ENCODE measurements at regions not wholly inside any gene's neighbourhood (a gene's known extent, or its start where the extent isn't known, plus 50 kb on each side); places are given as distances from the start of the nearest gene placed in this dataset.
A peak's percentile ranks its signal among the peaks of the same experiment; 100 is the strongest.
"Not testable (repeated sequence)": the region's sequence is repeated elsewhere in the genome, so short reads cannot be mapped to it uniquely, and the experiment has no call there.

DNA sequence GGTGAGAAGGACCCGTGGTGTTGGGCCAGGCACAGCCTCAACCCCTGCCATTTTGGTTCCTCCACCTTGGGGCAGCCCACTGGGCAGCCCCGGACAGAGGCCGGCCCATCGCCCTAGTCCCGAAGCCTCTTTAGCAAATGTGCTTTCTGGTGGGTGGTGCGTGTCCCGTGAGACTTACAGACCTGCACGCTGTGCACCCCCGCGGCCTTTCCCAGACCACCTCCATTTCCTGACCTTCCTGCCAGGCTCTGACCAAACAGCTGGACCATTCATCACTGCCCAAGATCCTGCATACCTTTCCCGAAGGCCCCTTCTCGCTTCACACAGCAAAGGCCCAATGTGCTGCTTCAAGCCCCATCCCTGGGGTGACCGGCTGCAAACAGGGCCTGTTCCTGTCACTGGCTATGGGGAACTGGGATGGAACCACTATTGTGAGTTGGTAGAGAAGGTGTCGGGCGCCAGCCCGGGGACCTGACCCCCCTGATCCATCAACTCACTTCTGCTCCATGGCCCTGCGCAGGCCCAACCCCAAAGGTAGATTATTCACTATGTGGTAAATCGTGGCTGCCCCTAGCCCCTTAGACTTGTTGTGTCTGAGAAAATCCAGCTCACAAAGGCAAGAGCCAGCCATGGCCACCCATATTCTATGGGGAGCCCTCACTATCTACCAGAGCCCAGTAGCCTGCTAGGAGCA is 341.0 kb downstream of the EIPR1 start:
- no peak for DNase-seq (ENCODE audit: low read depth, low spot score)

GRCh38 chr2:3035385-3036050 is 342.1 kb downstream of the EIPR1 start:
- no peak for DNase-seq (ENCODE audit: low read depth, low spot score)

- DNase-seq (ENCODE audit: low read depth, low spot score), result no peak
Measured at GRCh38 chr2:3034856-3035255, 342.8 kb downstream of the EIPR1 start.

GRCh38 chr2:3034396-3034795 is 343.2 kb downstream of the EIPR1 start:
- no peak for DNase-seq (ENCODE audit: low read depth, low spot score)

GRCh38 chr2:3033315-3033714 is 344.3 kb downstream of the EIPR1 start:
- DNase-seq (ENCODE audit: low read depth, low spot score), result no peak

- DNase-seq (ENCODE audit: low read depth, low spot score), result not testable (repeated sequence)
Measured at GRCh38 chr2:3030791-3031190, 346.8 kb downstream of the EIPR1 start.

- no peak for DNase-seq (ENCODE audit: low read depth, low spot score)
Measured at GRCh38 chr2:3025984-3026383, 351.6 kb downstream of the EIPR1 start.

GRCh38 chr2:3025261-3025660 is 352.4 kb downstream of the EIPR1 start:
- DNase-seq (ENCODE audit: low read depth, low spot score), result no peak

DNA sequence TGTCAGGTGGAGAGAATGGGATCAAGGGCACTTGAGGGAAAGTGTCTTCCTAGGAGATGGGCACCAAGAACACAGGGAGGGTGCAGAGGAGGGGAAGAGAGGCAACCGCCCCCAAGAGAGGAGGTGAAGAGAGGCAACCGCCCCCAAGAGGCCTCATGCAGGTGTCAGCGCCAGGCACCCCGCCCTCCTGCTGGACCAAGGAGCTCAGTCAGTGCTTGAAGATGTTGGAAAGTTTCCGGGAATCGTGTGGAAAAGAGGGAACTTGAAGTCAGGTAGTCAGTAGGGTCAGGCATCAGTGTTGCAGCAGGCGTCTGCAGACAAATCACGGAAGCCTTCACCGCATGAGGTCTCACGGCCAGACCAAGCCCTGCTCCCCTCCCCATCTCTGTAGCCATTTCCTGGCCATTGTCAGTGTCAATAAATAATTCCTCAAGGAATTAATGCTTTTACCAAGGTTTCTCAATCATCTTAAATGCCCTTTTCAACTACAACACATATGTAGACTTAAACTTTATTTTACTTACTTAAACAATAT is 353.1 kb downstream of the EIPR1 start:
- DNase-seq (ENCODE audit: low read depth, low spot score), result peak; percentile 23

DNA sequence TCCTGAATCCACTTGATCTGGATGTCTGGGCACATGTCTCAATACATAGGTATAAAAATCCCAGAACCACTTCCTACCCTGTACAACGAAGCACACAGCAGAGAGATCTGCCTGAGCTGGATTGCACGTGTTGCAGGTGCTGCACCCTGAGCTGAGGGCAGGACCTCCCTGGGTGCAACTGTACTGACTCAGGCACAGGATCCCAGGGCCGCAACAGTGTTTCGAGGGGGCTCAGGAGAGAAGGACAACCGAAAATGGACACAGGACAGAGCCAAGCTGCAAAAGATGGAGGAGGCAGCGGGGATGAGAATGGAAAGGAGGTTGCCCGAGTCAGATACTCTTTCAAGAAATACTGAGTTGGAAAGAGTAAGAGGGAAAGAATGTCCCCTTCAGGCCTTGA is 354.1 kb downstream of the EIPR1 start:
- DNase-seq (ENCODE audit: low read depth, low spot score), result no peak

DNA sequence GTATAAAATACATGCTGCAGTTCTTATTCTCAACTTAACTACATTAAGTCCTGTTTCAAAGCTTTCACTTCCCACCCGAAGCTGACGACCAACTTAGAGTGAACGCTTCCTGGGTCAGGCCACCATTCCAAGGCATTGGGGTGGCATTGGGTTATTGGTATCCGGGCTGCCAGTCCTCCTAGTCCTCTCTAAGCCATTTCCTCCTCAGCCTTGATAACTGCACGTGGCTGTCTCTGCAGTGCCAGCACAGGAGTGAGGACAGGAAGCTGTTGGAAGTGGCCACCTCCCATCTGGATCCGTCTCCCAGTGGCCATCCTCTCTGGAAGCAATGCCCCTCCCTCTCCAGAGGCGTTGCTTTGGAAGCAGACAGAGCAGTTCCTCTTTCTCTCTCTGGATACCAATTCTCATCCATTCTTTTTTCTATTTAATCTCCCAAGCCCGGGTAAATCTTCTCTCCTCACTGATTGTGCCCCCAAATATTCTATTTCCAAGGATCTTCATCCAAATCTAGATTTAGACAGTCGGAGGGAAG is 354.7 kb downstream of the EIPR1 start:
- DNase-seq (ENCODE audit: low read depth, low spot score), result no peak

GRCh38 chr2:3021720-3022119 is 355.9 kb downstream of the EIPR1 start:
- DNase-seq (ENCODE audit: low read depth, low spot score), result no peak

DNA sequence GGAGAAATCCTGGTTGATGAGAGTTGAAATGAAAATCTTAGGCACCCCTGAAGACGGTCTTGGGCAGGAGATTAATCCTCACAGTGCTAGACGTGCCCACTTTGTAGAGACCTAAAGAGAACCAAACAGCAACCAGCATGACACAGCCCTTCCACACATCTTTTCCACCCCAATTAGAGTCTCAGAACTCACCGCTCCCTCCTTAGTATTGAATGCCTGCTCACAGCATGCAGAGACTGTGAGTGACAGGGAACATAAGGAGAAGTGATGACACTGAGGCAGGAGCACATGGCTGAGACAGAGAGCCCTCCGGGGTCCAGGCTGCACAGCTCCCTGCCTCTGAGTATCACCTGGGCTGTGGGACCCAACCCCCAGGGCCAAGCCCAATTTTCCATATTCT is 367.6 kb downstream of the EIPR1 start:
- DNase-seq (ENCODE audit: low read depth, low spot score), result no peak

DNA sequence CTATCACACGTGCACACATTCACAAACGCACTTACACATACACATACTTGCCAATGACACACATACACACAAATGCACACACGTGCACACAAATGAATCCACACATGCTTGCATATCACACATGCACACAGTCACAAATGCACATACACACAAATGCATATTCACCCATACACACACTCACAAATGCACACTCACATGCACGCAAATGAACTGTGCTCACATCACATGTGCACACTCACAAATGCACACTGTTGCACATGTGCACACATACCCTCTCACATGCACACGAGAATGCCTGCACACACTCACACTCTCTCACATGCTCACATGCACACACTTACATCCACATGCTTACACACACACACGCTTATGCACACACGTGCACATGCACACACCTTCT is 368.1 kb downstream of the EIPR1 start:
- DNase-seq (ENCODE audit: low read depth, low spot score), result no peak

- no peak for DNase-seq (ENCODE audit: low read depth, low spot score)
Measured at GRCh38 chr2:3009005-3009404, 368.6 kb downstream of the EIPR1 start.

DNA sequence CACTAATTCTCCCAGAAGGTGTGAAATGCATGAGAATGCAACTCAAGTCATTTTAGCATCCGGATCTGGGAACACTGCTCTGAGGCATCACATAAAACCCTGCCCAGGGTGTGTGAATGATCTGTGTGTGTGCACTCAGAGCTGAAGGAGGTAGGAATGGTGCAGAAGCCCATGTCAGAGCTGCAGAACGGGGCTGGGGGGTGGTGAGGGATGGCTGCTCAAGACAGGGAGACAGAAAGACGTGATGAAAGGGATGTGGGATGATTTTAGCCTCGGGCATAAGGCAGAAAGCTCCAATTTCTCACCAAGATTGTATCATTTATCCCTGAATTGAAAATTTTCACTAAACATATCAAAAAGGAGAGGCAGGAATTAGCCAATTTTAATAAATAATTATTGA is 369.1 kb downstream of the EIPR1 start:
- no peak for DNase-seq (ENCODE audit: low read depth, low spot score)

GRCh38 chr2:3007135-3007534 is 370.5 kb downstream of the EIPR1 start:
- no peak for DNase-seq (ENCODE audit: low read depth, low spot score)

GRCh38 chr2:3005859-3006501 is 371.6 kb downstream of the EIPR1 start:
- DNase-seq (ENCODE audit: low read depth, low spot score), result no peak

GRCh38 chr2:3001615-3002560 is 375.7 kb downstream of the EIPR1 start:
- DNase-seq (ENCODE audit: low read depth, low spot score), result no peak

DNA sequence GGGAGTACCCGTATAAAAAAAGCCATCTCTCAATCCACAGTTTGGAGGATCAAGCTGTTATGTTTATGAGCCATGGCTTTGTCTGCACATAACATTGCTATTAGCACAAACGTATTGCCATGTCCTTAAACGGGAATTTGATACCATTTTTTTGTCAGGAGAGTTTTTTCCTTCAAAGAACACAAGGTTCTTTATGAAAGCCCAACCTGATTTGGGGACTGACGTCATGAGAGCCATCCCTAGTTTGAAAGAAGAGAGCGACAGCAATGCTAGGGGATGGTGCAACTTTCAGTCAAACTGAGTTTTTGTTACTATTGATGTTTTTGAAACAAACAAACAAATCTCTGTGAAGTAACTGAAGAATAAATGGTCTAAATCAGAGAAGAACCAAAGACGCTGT is 376.6 kb downstream of the EIPR1 start:
- no peak for DNase-seq (ENCODE audit: low read depth, low spot score)

GRCh38 chr2:3000125-3000524 is 377.5 kb downstream of the EIPR1 start:
- DNase-seq (ENCODE audit: low read depth, low spot score), result no peak

All from iPS DF 19.7 (cell line).